ENCODE measurements at regions not wholly inside any gene's neighbourhood (a gene's known extent, or its start where the extent isn't known, plus 50 kb on each side); places are given as distances from the start of the nearest gene placed in this dataset.
"Not testable (repeated sequence)": the region's sequence is repeated elsewhere in the genome, so short reads cannot be mapped to it uniquely, and the experiment has no call there.

GRCh38 chr9:104351726-104352125 lies 152.3 kb upstream of the OR13F1 start:
- WGBS, 2 experiments (ENCODE audit: low coverage in 1 of 2, low lambda C conversion rate in 2 of 2, missing lambda C conversion rate in 2 of 2) = 16 to 18% methylated on average over 3 of the region's 3 CpGs
- H3K27ac ChIP-seq = no peak overlapping the region

DNA sequence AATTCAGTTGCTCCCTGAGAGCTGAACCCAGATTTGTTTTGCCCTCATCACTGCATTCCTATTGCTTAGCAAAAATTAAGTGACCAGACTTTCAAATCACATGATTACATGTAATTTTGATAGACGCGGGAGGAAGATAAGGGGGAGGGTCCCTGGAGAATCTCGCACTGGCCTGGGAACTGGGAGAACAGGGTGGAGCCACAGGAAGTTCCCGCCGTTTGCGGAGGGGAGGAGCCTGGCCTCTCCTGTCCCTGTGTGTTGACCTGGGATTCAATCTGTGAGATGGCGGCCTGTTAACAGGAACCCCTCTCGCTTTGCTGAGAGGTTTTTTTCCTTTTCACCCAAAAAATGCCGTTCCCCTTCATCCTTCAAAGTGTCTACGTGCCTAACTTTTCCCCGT lies 142.9 kb upstream of the OR13F1 start:
- H3K27me3 ChIP-seq (replicated peaks; ENCODE audit: insufficient read depth) = no peaks in the 10 kb centered on the region
- WGBS, 2 experiments (ENCODE audit: low coverage in 1 of 2, low lambda C conversion rate in 2 of 2, missing lambda C conversion rate in 2 of 2) = 55 to 63% methylated on average over 11 of the region's 11 CpGs
- H3K36me3 ChIP-seq (ENCODE audit: low read depth) = no peaks in the 10 kb centered on the region
- H3K27ac ChIP-seq = no peak overlapping the region
- no peak overlapping the region for H3K4me3 ChIP-seq
- H3K4me1 ChIP-seq (ENCODE audit: insufficient read depth) = no peaks in the 10 kb centered on the region
- H4K20me1 ChIP-seq (ENCODE audit: insufficient read depth) = no peaks in the 10 kb centered on the region
- H3K9me2 ChIP-seq (ENCODE audit: insufficient read depth) = no peaks in the 10 kb centered on the region
- TF ChIP-seq EZH2phosphoT487 (IDR thresholded peaks at IDR 0.05; ENCODE audit: insufficient read depth, low read depth) (no peak), EZH2 (IDR thresholded peaks at IDR 0.05; ENCODE audit: insufficient read depth, poor library complexity, severe bottlenecking) (no peak)
- no peak overlapping the region for H3K4me2 ChIP-seq (ENCODE audit: unreplicated experiment)
- H3K9me3 ChIP-seq (ENCODE audit: low read depth) = no peaks in the 10 kb centered on the region
- no peaks in the 10 kb centered on the region for H3K79me2 ChIP-seq (ENCODE audit: insufficient read depth)
- H3K9ac ChIP-seq = no peak overlapping the region
- no peak overlapping the region for H2AFZ ChIP-seq
- DNase-seq = no peak
- in situ Hi-C loops (cut with MboI) = no loop called here
- no peaks in the 10 kb centered on the region for H3F3A ChIP-seq (ENCODE audit: insufficient read depth)

More at GRCh38 chr9:104351726-104352125, 152.3 kb upstream of the OR13F1 start:
- Histone ChIP-seq H2AFZ (no peak overlapping the region), H3K4me3 (no peak overlapping the region), H4K20me1 (ENCODE audit: insufficient read depth) (no peaks in the 10 kb centered on the region), H3K4me1 (ENCODE audit: insufficient read depth) (no peaks in the 10 kb centered on the region), H3K9me2 (ENCODE audit: insufficient read depth) (no peaks in the 10 kb centered on the region), H3K9me3 (ENCODE audit: low read depth) (no peaks in the 10 kb centered on the region), H3K4me2 (ENCODE audit: unreplicated experiment) (no peak overlapping the region), H3K79me2 (ENCODE audit: insufficient read depth) (no peaks in the 10 kb centered on the region), H3K27me3 (replicated peaks; ENCODE audit: insufficient read depth) (no peaks in the 10 kb centered on the region), H3K9ac (no peak overlapping the region), H3K36me3 (ENCODE audit: low read depth) (no peaks in the 10 kb centered on the region), H3F3A (ENCODE audit: insufficient read depth) (no peaks in the 10 kb centered on the region)
- in situ Hi-C loops (cut with MboI) = no loop called here
- TF ChIP-seq EZH2phosphoT487 (IDR thresholded peaks at IDR 0.05; ENCODE audit: insufficient read depth, low read depth) (no peak), EZH2 (IDR thresholded peaks at IDR 0.05; ENCODE audit: insufficient read depth, poor library complexity, severe bottlenecking) (no peak)
- DNase-seq = no peak

GRCh38 chr9:104362912-104363472 lies 141.1 kb upstream of the OR13F1 start:
- H3K9me3 ChIP-seq (ENCODE audit: low read depth) = no peaks in the 10 kb centered on the region
- H3K4me3 ChIP-seq = no peak overlapping the region
- no peaks in the 10 kb centered on the region for H3K4me1 ChIP-seq (ENCODE audit: insufficient read depth)
- no peaks in the 10 kb centered on the region for H4K20me1 ChIP-seq (ENCODE audit: insufficient read depth)
- WGBS, 2 experiments (ENCODE audit: low coverage in 1 of 2, low lambda C conversion rate in 2 of 2, missing lambda C conversion rate in 2 of 2) = 61 to 69% methylated on average over 26 to 27 of the region's 28 CpGs
- H3K4me2 ChIP-seq (ENCODE audit: unreplicated experiment) = no peak overlapping the region
- no peak overlapping the region for H3K27ac ChIP-seq
- in situ Hi-C loops (cut with MboI) = no loop called here
- no peak overlapping the region for H2AFZ ChIP-seq
- no peaks in the 10 kb centered on the region for H3F3A ChIP-seq (ENCODE audit: insufficient read depth)
- no peak for DNase-seq
- TF ChIP-seq EZH2phosphoT487 (IDR thresholded peaks at IDR 0.05; ENCODE audit: insufficient read depth, low read depth) = no peak
- TF ChIP-seq EZH2 (IDR thresholded peaks at IDR 0.05; ENCODE audit: insufficient read depth, poor library complexity, severe bottlenecking) = no peak
- no peaks in the 10 kb centered on the region for H3K9me2 ChIP-seq (ENCODE audit: insufficient read depth)
- no peaks in the 10 kb centered on the region for H3K27me3 ChIP-seq (replicated peaks; ENCODE audit: insufficient read depth)
- H3K36me3 ChIP-seq (ENCODE audit: low read depth) = no peaks in the 10 kb centered on the region
- no peak overlapping the region for H3K9ac ChIP-seq
- no peaks in the 10 kb centered on the region for H3K79me2 ChIP-seq (ENCODE audit: insufficient read depth)

- H2AFZ ChIP-seq = no peak overlapping the region
- no peaks in the 10 kb centered on the region for H3K79me2 ChIP-seq (ENCODE audit: insufficient read depth)
- no peak for TF ChIP-seq EZH2 (IDR thresholded peaks at IDR 0.05; ENCODE audit: insufficient read depth, poor library complexity, severe bottlenecking)
- no peak for TF ChIP-seq EZH2phosphoT487 (IDR thresholded peaks at IDR 0.05; ENCODE audit: insufficient read depth, low read depth)
- no peak for DNase-seq
- H3K9ac ChIP-seq = no peak overlapping the region
- H3F3A ChIP-seq (ENCODE audit: insufficient read depth) = no peaks in the 10 kb centered on the region
- no peaks in the 10 kb centered on the region for H3K27me3 ChIP-seq (replicated peaks; ENCODE audit: insufficient read depth)
- H3K27ac ChIP-seq = no peak overlapping the region
- no peaks in the 10 kb centered on the region for H3K36me3 ChIP-seq (ENCODE audit: low read depth)
- no peaks in the 10 kb centered on the region for H4K20me1 ChIP-seq (ENCODE audit: insufficient read depth)
- H3K4me3 ChIP-seq = no peak overlapping the region
- no peaks in the 10 kb centered on the region for H3K4me1 ChIP-seq (ENCODE audit: insufficient read depth)
- no peaks in the 10 kb centered on the region for H3K9me2 ChIP-seq (ENCODE audit: insufficient read depth)
- H3K9me3 ChIP-seq (ENCODE audit: low read depth) = no peaks in the 10 kb centered on the region
- in situ Hi-C loops (cut with MboI) = no loop called here
- no peak overlapping the region for H3K4me2 ChIP-seq (ENCODE audit: unreplicated experiment)
Observed at GRCh38 chr9:104367507-104367906, 136.6 kb upstream of the OR13F1 start.

- H3K4me1 ChIP-seq (ENCODE audit: insufficient read depth); H3K27ac ChIP-seq; H3K9me2 ChIP-seq (ENCODE audit: insufficient read depth); H3K4me2 ChIP-seq (ENCODE audit: unreplicated experiment); H3K36me3 ChIP-seq (ENCODE audit: low read depth); H3K27me3 ChIP-seq (replicated peaks; ENCODE audit: insufficient read depth); H3K79me2 ChIP-seq (ENCODE audit: insufficient read depth); DNase-seq; H3K9ac ChIP-seq; H3F3A ChIP-seq (ENCODE audit: insufficient read depth); H3K4me3 ChIP-seq; in situ Hi-C loops (cut with MboI); H2AFZ ChIP-seq; H4K20me1 ChIP-seq (ENCODE audit: insufficient read depth); H3K9me3 ChIP-seq (ENCODE audit: low read depth): not testable (repeated sequence)
- WGBS, 2 experiments (ENCODE audit: low coverage in 1 of 2, low lambda C conversion rate in 2 of 2, missing lambda C conversion rate in 2 of 2) = 24 to 37% methylated on average over 3 of the region's 3 CpGs
Observed at GRCh38 chr9:104368318-104368717, 135.7 kb upstream of the OR13F1 start.
